Common myeloid progenitor, CD34-positive (primary cell): ENCODE measurements at regions not wholly inside any gene's neighbourhood (a gene's known extent, or its start where the extent isn't known, plus 50 kb on each side); places are given as distances from the start of the nearest gene placed in this dataset.
A peak's percentile ranks its signal among the peaks of the same experiment; 100 is the strongest.

Experiments used
- CTCF ChIA-PET: fragments of 350-600 bp; sonication (Branson Sonifier 250); formaldehyde crosslinking; loops from one replicate; lab custom pipeline; 2021; ENCODE audit warnings: antibody characterized with exemption; lab: Charles Lee
- POLR2A ChIA-PET: fragments of 350-600 bp; sonication (Branson Sonifier 250); formaldehyde crosslinking; loops from one replicate; lab custom pipeline; 2021; ENCODE audit warnings: antibody characterized with exemption; lab: Charles Lee
- DNase-seq, 3 donors: peaks; one replicate each; pipeline versions ENCODE4 v3.0.0 to v3.0.0-alpha.2; 2013
- H3K27ac ChIP-seq, 2 experiments: 1 replicate in 1 of 2; 2 replicates in 1 of 2; pipeline ENCODE4 v1.7.0; 2013; ENCODE audit warnings: inconsistent platforms in 2 of 2, low read length in 2 of 2, mild to moderate bottlenecking in 2 of 2, low read depth in 1 of 2, moderate library complexity in 1 of 2; ENCODE audit not compliant: severe bottlenecking in 2 of 2, insufficient read depth in 1 of 2, poor library complexity in 1 of 2
- H3K27me3 ChIP-seq, 5 experiments: replicated peaks in 2 of 5; 1 replicate in 3 of 5; 2 replicates in 2 of 5; pipeline versions ENCODE4 v1.6.1 to v1.7.0; 2013; ENCODE audit warnings: low read length in 4 of 5, mild to moderate bottlenecking in 2 of 5, moderate library complexity in 2 of 5, inconsistent platforms in 1 of 5; ENCODE audit not compliant: insufficient read depth in 5 of 5, control insufficient read depth in 4 of 5
- H3K36me3 ChIP-seq, 4 experiments: 1 replicate in 2 of 4; 2 replicates in 2 of 4; pipeline versions ENCODE4 v1.6.1 to v1.7.0; 2013; ENCODE audit warnings: low read length in 3 of 4, control low read depth in 1 of 4, mild to moderate bottlenecking in 1 of 4; ENCODE audit not compliant: control insufficient read depth in 4 of 4, insufficient read depth in 4 of 4
- H3K4me1 ChIP-seq, 4 experiments: 1 replicate in 3 of 4; 2 replicates in 1 of 4; pipeline versions ENCODE4 v1.6.1 to v1.7.1; 2013; ENCODE audit warnings: low read length in 3 of 4, mild to moderate bottlenecking in 3 of 4, control low read depth in 1 of 4, inconsistent platforms in 1 of 4, moderate library complexity in 1 of 4; ENCODE audit not compliant: control insufficient read depth in 4 of 4, insufficient read depth in 4 of 4; ENCODE audit errors: control extremely low read depth in 1 of 4
- H3K4me3 ChIP-seq, 7 experiments: 1 replicate in 4 of 7; 2 replicates in 3 of 7; pipeline versions ENCODE4 v1.5.1 to v1.7.0; 2013; ENCODE audit warnings: mild to moderate bottlenecking in 7 of 7, low read length in 6 of 7, moderate library complexity in 6 of 7, inconsistent platforms in 2 of 7, low read depth in 2 of 7, control low read depth in 1 of 7; ENCODE audit not compliant: insufficient read depth in 4 of 7, control insufficient read depth in 1 of 7; ENCODE audit errors: extremely low read depth in 1 of 7
- H3K9me3 ChIP-seq, 5 experiments: 1 replicate in 4 of 5; 2 replicates in 1 of 5; pipeline versions ENCODE4 v1.6.1 to v1.7.1; 2013; ENCODE audit warnings: low read length in 4 of 5, mild to moderate bottlenecking in 2 of 5, inconsistent platforms in 1 of 5, low read depth in 1 of 5, moderate library complexity in 1 of 5; ENCODE audit not compliant: control insufficient read depth in 4 of 5, insufficient read depth in 2 of 5; ENCODE audit errors: control extremely low read depth in 1 of 5
- WGBS: methylation state at CpG from one replicate; pipeline ENCODE4 v1.1.5; 2013; ENCODE audit not compliant: insufficient coverage; 5-methylcytosine and 5-hydroxymethylcytosine counted together

DNA sequence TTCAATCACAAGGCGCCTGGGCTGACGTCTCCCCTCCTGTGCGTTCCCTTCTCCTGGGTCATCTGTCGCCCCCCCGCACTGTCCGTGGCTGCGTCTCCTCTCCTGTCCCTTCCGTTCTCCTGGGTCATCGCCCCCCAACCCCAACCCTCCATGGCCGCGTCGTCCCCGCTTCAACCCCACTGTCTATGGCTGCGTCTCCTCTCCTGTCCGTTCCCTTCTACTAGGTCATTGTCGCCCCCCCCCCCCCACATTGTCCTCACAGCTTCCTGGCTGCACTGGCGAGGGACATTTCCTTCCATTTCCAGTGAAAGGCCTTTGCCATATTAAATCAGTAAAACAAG lies 118.9 kb downstream of the TMEM18 start:
- Histone ChIP-seq H3K9me3 (no peaks in the 10 kb centered on the region), H3K4me3 (peak overlapping the region in 1 of 7 experiments; percentile 58), H3K27me3 (peaks cover 0 to 6% (median 3%) of the 10 kb centered on the region in 5 experiments), H3K27ac (no peak overlapping the region), H3K4me1 (peaks cover 0 to 5% (median 3%) of the 10 kb centered on the region in 4 experiments), H3K36me3 (no peaks in the 10 kb centered on the region)
- POLR2A ChIA-PET = no interaction called here
- CTCF ChIA-PET = no interaction called here
- 89% methylated on average over 6 of the region's 17 CpGs for WGBS
- no peak for DNase-seq

GRCh38 chr2:557635-558301 lies 119.4 kb downstream of the TMEM18 start:
- CTCF ChIA-PET = no interaction called here
- Histone ChIP-seq H3K4me1 (peaks cover 0 to 10% (median 5%) of the 10 kb centered on the region in 4 experiments), H3K36me3 (no peaks in the 10 kb centered on the region), H3K27ac (no peak overlapping the region), H3K9me3 (no peaks in the 10 kb centered on the region), H3K4me3 (peak overlapping the region in 1 of 7 experiments; percentile 58), H3K27me3 (peaks cover 0 to 6% (median 3%) of the 10 kb centered on the region in 5 experiments)
- POLR2A ChIA-PET = no interaction called here
- no peak for DNase-seq
- 93% methylated on average over 34 of the region's 34 CpGs for WGBS

DNA sequence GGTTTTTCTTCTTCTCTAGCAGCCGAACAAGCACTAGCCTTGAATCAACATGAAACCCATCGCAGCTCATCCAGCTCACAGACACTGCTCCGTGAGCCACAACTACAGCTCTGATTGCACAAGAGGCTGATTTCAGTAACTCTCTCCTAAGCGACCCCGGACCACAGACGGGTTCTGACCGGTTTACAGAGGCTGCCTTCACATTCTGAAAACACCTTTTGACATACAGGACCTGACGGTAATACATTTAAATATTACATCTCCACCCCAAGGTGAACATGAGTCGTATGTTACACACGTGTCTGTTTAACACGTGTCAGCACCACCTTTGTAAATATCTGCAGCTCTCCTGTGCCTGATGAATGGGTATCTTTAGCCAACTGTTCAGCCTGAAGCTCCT lies 120.7 kb downstream of the TMEM18 start:
- ChIA-PET POLR2A (no interaction called here), CTCF (interaction anchor here (1.6 kb wide), 1 partner anchor 9 kb away, joined by 3 read pairs; no protein-coding TSS in a partner anchor)
- peaks cover 0 to 13% (median 6%) of the 10 kb centered on the region in 4 experiments for H3K4me1 ChIP-seq
- H3K9me3 ChIP-seq = no peaks in the 10 kb centered on the region
- no peak for DNase-seq
- H3K4me3 ChIP-seq = no peak overlapping the region
- 85% methylated on average over 11 of the region's 11 CpGs for WGBS
- no peak overlapping the region for H3K27ac ChIP-seq
- H3K36me3 ChIP-seq = no peaks in the 10 kb centered on the region
- H3K27me3 ChIP-seq = peaks cover 0 to 10% (median 3%) of the 10 kb centered on the region in 5 experiments

GRCh38 chr2:555164-555922 lies 121.9 kb downstream of the TMEM18 start:
- H3K27me3 ChIP-seq = peaks cover 0 to 14% (median 3%) of the 10 kb centered on the region in 5 experiments
- no peaks in the 10 kb centered on the region for H3K36me3 ChIP-seq
- peaks cover 0 to 13% (median 6%) of the 10 kb centered on the region in 4 experiments for H3K4me1 ChIP-seq
- no peak overlapping the region for H3K4me3 ChIP-seq
- CTCF ChIA-PET = interaction anchor here (1.6 kb wide), 1 partner anchor 8 kb away, joined by 3 read pairs; no protein-coding TSS in a partner anchor
- 100% methylated on average over 4 of the region's 12 CpGs for WGBS
- POLR2A ChIA-PET = no interaction called here
- no peak overlapping the region for H3K27ac ChIP-seq
- DNase-seq = no peak
- no peaks in the 10 kb centered on the region for H3K9me3 ChIP-seq

DNA sequence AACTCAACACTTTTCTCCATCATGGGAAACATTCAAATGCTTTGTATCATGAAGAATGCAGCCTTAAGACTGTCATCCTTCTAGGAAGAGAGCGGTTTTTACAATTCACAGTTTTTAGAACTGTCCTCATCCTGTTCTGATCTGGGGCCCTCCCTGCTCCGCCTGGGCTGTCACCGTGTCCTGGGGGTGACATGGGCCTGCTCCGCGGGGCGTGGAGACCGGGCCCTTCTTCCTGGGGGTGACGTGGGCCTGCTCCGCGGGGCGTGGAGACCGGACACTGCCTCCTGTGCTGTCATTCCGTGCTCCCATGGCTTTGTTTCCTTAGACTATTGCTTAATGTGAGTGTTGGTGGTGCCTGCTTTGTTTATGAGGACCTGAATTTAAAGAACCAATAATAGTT lies 122.8 kb downstream of the TMEM18 start:
- Histone ChIP-seq H3K9me3 (no peaks in the 10 kb centered on the region), H3K4me1 (peaks cover 0 to 13% (median 6%) of the 10 kb centered on the region in 4 experiments), H3K27me3 (peaks cover 0 to 12% (median 0%) of the 10 kb centered on the region in 5 experiments), H3K4me3 (no peak overlapping the region), H3K36me3 (no peaks in the 10 kb centered on the region), H3K27ac (no peak overlapping the region)
- 96% methylated on average over 7 of the region's 13 CpGs for WGBS
- ChIA-PET CTCF (no interaction called here), POLR2A (no interaction called here)
- DNase-seq = no peak

- DNase-seq = peak; percentile 9 to 60 (median 59)
- H3K4me1 ChIP-seq = peaks cover 0 to 13% (median 6%) of the 10 kb centered on the region in 4 experiments
- H3K9me3 ChIP-seq = no peaks in the 10 kb centered on the region
- peak overlapping the region in 4 of 7 experiments; percentile 22 to 62 (median 39) for H3K4me3 ChIP-seq
- no peak overlapping the region for H3K27ac ChIP-seq
- peaks cover 0 to 12% (median 0%) of the 10 kb centered on the region in 5 experiments for H3K27me3 ChIP-seq
- H3K36me3 ChIP-seq = no peaks in the 10 kb centered on the region
- ChIA-PET POLR2A (interaction anchor here (0.6 kb wide), 1 partner anchor 92 kb away, joined by 3 read pairs; no protein-coding TSS in a partner anchor), CTCF (interaction anchor here (0.9 to 1.1 kb wide), 2 partner anchors 18 to 22 kb away, joined by 3 to 4 read pairs; no protein-coding TSS in a partner anchor)
- 7% methylated on average over 14 of the region's 14 CpGs for WGBS
Measured at GRCh38 chr2:552906-553305, 124.3 kb downstream of the TMEM18 start.
